Hepatocyte (in vitro differentiated cells): ENCODE measurements at regions not wholly inside any gene's neighbourhood (a gene's known extent, or its start where the extent isn't known, plus 50 kb on each side); places are given as distances from the start of the nearest gene placed in this dataset.
A peak's percentile ranks its signal among the peaks of the same experiment; 100 is the strongest.
"Not testable (repeated sequence)": the region's sequence is repeated elsewhere in the genome, so short reads cannot be mapped to it uniquely, and the experiment has no call there.

ENCODE experiments used
- DNase-seq: peaks from one replicate; pipeline ENCODE4 v3.0.0-alpha.2; 2016; ENCODE audit warnings: low spot score
- H2AFZ ChIP-seq: fragments of 200-600 bp; sonication (generic); 2 replicates; pipeline ENCODE4 v1.6.0; 2016; ENCODE audit warnings: antibody characterized with exemption, mild to moderate bottlenecking
- H3K27ac ChIP-seq: fragments of 200-600 bp; sonication (generic); 2 replicates; pipeline ENCODE4 v1.5.1; 2016; ENCODE audit warnings: mild to moderate bottlenecking
- H3K27me3 ChIP-seq: fragments of 200-600 bp; sonication (generic); 2 replicates; pipeline ENCODE4 v1.6.1; 2016
- H3K36me3 ChIP-seq: fragments of 200-600 bp; sonication (generic); replicated peaks from 2 replicates; pipeline ENCODE4 v1.5.1; 2016; ENCODE audit warnings: low read depth; ENCODE audit not compliant: insufficient read depth
- H3K4me1 ChIP-seq: fragments of 200-600 bp; sonication (generic); 2 replicates; pipeline ENCODE4 v1.5.1; 2016; ENCODE audit warnings: mild to moderate bottlenecking, moderate library complexity; ENCODE audit not compliant: insufficient read depth
- H3K4me2 ChIP-seq: fragments of 200-600 bp; sonication (generic); 2 replicates; pipeline ENCODE4 v1.6.0; 2016
- H3K4me3 ChIP-seq: fragments of 200-600 bp; sonication (generic); 2 replicates; pipeline ENCODE4 v1.5.1; 2016; ENCODE audit warnings: mild to moderate bottlenecking
- H3K79me2 ChIP-seq: fragments of 200-600 bp; sonication (generic); 2 replicates; pipeline ENCODE4 v1.6.0; 2017; ENCODE audit warnings: mild to moderate bottlenecking
- H3K9me2 ChIP-seq: fragments of 200-600 bp; sonication (generic); replicated peaks from 2 replicates; pipeline ENCODE4 v1.6.0; 2017; ENCODE audit warnings: mild to moderate bottlenecking; ENCODE audit not compliant: insufficient read depth
- H3K9me3 ChIP-seq: fragments of 200-600 bp; sonication (generic); 2 replicates; pipeline ENCODE4 v1.5.1; 2016; ENCODE audit warnings: low read depth, mild to moderate bottlenecking
- H4K20me1 ChIP-seq: fragments of 200-600 bp; sonication (generic); 2 replicates; pipeline ENCODE4 v1.6.0; 2016; ENCODE audit warnings: mild to moderate bottlenecking; ENCODE audit not compliant: insufficient read depth, poor library complexity, severe bottlenecking
- EZH2 ChIP-seq: fragments of 200-600 bp; sonication (generic); IDR thresholded peaks from 2 replicates; pipeline ENCODE4 v1.6.1; 2016; ENCODE audit warnings: antibody characterized with exemption, mild to moderate bottlenecking, borderline replicate concordance
- EZH2phosphoT487 ChIP-seq: fragments of 200-600 bp; sonication (generic); IDR thresholded peaks from one replicate; pipeline ENCODE4 v1.6.1; 2018; ENCODE audit warnings: antibody characterized with exemption, mild to moderate bottlenecking, low read depth, moderate library complexity; ENCODE audit not compliant: unreplicated experiment, severe bottlenecking
- WGBS: methylation state at CpG from one replicate; pipeline ENCODE4 v1.1.6; 2016; ENCODE audit warnings: low lambda C conversion rate; ENCODE audit errors: missing lambda C conversion rate; 5-methylcytosine and 5-hydroxymethylcytosine counted together
- TF ChIP-seq, protein P1 (sequence below): fragments of 200-600 bp; sonication (generic); IDR thresholded peaks from 2 replicates; pipeline ENCODE4 v1.5.1; 2016; ENCODE audit warnings: antibody characterized with exemption, mild to moderate bottlenecking; ENCODE audit not compliant: poor library complexity

DNA sequence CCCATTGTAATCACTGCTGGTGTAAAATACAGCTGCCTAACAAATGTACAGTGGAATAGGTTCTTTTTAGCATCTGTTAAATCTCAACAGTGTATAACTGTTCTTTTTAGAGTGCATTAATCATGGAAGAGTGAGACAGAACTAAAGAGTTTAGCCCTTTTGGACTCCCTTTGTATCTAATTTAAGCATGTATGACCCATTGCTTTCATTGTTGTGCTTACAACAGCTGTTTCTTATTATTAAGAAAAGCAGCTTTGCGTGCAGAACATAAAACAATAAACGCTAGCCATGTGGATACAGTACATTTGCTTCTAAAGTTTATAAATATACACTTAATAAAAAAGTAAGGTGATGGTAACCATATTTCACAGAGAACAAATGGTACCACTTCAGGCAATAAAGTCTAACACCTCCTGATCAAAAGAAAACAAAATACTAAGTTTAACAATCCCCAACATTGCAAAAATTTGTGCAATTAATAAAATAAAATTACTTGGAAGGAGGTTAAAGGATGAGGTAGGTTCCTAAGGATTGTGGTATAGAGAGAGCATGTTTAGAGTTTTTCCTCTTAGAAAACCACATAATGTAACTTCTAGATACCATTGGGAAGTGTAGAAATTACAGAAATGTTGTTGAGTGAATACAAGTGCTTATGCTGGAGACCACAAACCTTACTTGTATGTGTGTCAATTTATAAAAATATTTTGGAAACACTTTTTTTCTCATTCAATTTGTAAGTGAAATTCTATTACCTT is 448.7 kb downstream of the SLC6A15 start:
- Histone ChIP-seq H3K36me3 (no peaks in the 10 kb centered on the region), H3K27ac (no peak overlapping the region), H3K9me3 (no peaks in the 10 kb centered on the region), H2AFZ (no peak overlapping the region), H3K9me2 (no peaks in the 10 kb centered on the region), H3K4me3 (no peak overlapping the region), H3K27me3 (no peaks in the 10 kb centered on the region), H4K20me1 (no peaks in the 10 kb centered on the region), H3K4me1 (no peaks in the 10 kb centered on the region), H3K79me2 (no peaks in the 10 kb centered on the region), H3K4me2 (no peak overlapping the region)
- TF ChIP-seq, protein P1, sequence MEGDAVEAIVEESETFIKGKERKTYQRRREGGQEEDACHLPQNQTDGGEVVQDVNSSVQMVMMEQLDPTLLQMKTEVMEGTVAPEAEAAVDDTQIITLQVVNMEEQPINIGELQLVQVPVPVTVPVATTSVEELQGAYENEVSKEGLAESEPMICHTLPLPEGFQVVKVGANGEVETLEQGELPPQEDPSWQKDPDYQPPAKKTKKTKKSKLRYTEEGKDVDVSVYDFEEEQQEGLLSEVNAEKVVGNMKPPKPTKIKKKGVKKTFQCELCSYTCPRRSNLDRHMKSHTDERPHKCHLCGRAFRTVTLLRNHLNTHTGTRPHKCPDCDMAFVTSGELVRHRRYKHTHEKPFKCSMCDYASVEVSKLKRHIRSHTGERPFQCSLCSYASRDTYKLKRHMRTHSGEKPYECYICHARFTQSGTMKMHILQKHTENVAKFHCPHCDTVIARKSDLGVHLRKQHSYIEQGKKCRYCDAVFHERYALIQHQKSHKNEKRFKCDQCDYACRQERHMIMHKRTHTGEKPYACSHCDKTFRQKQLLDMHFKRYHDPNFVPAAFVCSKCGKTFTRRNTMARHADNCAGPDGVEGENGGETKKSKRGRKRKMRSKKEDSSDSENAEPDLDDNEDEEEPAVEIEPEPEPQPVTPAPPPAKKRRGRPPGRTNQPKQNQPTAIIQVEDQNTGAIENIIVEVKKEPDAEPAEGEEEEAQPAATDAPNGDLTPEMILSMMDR = no peak
- peak; percentile 49 for TF ChIP-seq EZH2phosphoT487
- WGBS = 60% methylated on average over 2 of the region's 2 CpGs
- DNase-seq = peak; percentile 18

DNA sequence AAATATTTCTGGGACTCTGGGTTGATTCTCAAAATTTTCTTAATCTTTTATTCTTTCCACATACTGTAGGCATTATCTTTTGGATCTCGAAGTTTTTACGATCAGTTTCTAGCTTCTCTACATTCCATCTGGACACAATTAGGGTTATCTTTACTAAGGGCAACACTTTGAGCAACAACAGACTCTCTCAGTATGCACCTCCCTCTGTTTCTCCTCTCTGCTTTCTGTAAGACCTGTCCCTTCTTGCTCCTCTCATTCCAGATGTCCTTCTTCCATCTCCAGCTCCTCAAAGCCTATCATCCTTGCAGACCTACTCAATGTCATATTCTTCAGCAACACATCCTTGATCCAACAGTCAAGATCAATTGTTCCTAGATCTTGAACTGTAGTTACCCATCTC is 457.0 kb downstream of the SLC6A15 start:
- TF ChIP-seq, protein P1 = no peak
- no peak for TF ChIP-seq EZH2
- TF ChIP-seq EZH2phosphoT487 = no peak
- Histone ChIP-seq H3K4me3 (no peak overlapping the region), H2AFZ (no peak overlapping the region), H3K4me1 (no peaks in the 10 kb centered on the region), H4K20me1 (no peaks in the 10 kb centered on the region), H3K9me3 (no peaks in the 10 kb centered on the region), H3K79me2 (no peaks in the 10 kb centered on the region), H3K9me2 (no peaks in the 10 kb centered on the region), H3K36me3 (no peaks in the 10 kb centered on the region), H3K27ac (no peak overlapping the region), H3K4me2 (no peak overlapping the region), H3K27me3 (no peaks in the 10 kb centered on the region)
- DNase-seq = no peak
- WGBS = 40% methylated on average over 2 of the region's 2 CpGs

DNA sequence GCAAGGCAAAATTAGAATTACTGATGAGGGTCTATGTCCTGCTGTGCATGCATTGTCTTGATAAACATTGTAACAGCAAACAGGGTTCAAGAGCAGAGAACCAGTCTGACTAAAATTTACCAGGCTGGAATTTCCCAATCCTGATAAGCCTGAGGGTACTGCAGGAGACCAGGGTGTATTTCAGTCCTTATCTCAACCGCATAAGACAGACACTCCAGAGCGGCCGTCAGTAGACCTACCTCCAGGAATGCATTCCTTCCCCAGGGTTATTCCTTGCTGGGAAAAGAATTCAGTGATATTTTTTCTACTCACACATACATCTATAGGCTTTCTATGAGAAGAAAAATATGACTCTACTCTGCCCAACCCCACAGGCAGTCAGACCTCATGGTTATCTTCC is 466.1 kb downstream of the SLC6A15 start:
- not testable (repeated sequence) for DNase-seq, H3K27me3 ChIP-seq, H3K4me3 ChIP-seq, H3K79me2 ChIP-seq, H4K20me1 ChIP-seq, H3K4me2 ChIP-seq, H3K9me2 ChIP-seq, H2AFZ ChIP-seq, H3K4me1 ChIP-seq, H3K9me3 ChIP-seq, H3K36me3 ChIP-seq, H3K27ac ChIP-seq
- 63% methylated on average over 3 of the region's 3 CpGs for WGBS

DNA sequence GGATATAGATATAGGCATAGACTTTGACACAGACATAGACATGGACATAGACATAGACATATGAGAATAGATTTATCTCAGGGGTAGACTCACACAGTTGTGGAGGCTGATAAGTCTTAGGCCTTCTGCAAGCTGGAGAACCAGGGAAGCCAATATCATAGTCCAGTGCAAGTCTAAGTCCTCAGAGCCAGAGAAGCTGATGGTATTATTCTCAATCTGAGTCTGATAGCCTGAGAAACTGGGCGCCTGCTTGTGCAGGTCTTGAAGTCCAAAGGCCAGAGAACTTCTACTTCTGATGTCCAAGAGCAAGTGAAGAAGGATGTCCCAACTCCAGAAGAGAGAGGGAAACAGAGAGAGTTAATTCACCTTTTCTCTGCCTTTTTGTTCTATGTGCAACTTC is 476.5 kb downstream of the SLC6A15 start:
- TF ChIP-seq EZH2 = no peak
- TF ChIP-seq, protein P1 = no peak
- TF ChIP-seq EZH2phosphoT487 = no peak
- 94% methylated on average over 1 of the region's 1 CpG for WGBS
- H3K27me3 ChIP-seq = no peaks in the 10 kb centered on the region
- DNase-seq = no peak
- H3K9me2 ChIP-seq = no peaks in the 10 kb centered on the region
- no peak overlapping the region for H3K4me3 ChIP-seq
- no peak overlapping the region for H3K27ac ChIP-seq
- no peaks in the 10 kb centered on the region for H3K4me1 ChIP-seq
- H4K20me1 ChIP-seq = no peaks in the 10 kb centered on the region
- no peaks in the 10 kb centered on the region for H3K36me3 ChIP-seq
- H2AFZ ChIP-seq = no peak overlapping the region
- no peaks in the 10 kb centered on the region for H3K79me2 ChIP-seq
- H3K4me2 ChIP-seq = no peak overlapping the region
- no peaks in the 10 kb centered on the region for H3K9me3 ChIP-seq
